ENCODE measurements at regions not wholly inside any gene's neighbourhood (a gene's known extent, or its start where the extent isn't known, plus 50 kb on each side); places are given as distances from the start of the nearest gene placed in this dataset.
"Not testable (repeated sequence)": the region's sequence is repeated elsewhere in the genome, so short reads cannot be mapped to it uniquely, and the experiment has no call there.

DNA sequence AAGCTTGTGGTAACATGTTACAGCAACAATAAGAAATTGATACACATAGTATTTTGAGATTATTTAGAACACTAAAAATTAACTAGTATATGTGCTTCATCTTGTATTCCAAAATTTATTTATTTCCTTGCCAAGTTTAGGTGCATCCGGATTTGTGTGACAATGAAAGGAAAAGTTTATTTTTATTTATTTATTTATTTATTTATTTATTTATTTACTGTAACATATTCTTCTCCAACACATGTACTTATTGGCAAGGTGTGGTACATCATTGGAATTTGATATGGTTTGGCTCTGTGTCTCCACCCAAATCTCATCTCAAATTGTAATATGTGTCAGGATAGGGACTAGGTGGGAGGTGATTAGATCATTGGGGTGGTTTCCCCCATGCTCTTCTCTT, 373.3 kb upstream of the EDIL3 start:
- no peak for DNase-seq (ENCODE audit: low read depth)
- TF ChIP-seq, protein P1, sequence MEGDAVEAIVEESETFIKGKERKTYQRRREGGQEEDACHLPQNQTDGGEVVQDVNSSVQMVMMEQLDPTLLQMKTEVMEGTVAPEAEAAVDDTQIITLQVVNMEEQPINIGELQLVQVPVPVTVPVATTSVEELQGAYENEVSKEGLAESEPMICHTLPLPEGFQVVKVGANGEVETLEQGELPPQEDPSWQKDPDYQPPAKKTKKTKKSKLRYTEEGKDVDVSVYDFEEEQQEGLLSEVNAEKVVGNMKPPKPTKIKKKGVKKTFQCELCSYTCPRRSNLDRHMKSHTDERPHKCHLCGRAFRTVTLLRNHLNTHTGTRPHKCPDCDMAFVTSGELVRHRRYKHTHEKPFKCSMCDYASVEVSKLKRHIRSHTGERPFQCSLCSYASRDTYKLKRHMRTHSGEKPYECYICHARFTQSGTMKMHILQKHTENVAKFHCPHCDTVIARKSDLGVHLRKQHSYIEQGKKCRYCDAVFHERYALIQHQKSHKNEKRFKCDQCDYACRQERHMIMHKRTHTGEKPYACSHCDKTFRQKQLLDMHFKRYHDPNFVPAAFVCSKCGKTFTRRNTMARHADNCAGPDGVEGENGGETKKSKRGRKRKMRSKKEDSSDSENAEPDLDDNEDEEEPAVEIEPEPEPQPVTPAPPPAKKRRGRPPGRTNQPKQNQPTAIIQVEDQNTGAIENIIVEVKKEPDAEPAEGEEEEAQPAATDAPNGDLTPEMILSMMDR (IDR thresholded peaks at IDR 0.05; ENCODE audit: insufficient read depth, low read length), result no peak
- no peak overlapping the region for H3K4me3 ChIP-seq (ENCODE audit: low read depth, low read length)

DNA sequence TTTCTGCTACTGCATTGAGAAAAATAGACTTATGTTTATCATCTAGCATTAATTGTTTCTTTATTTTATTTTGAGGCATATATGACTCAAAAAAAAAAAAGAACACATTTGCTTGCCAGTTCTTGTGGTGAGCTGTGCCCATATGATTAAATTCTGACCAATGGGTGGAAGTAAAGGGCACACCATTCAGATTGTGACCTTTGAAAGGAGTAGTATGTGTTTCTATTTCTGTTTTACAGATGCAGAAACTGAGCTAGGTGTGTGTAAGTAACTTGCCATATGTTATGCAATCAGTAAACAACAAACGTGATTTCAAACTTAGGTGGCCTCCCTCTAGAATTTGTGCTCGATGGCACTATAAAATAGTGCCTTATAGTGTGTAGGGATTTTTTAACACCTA, 368.1 kb upstream of the EDIL3 start:
- no peak for DNase-seq (ENCODE audit: low read depth)
- H3K4me3 ChIP-seq (ENCODE audit: low read depth, low read length), result no peak overlapping the region
- TF ChIP-seq, protein P1 (IDR thresholded peaks at IDR 0.05; ENCODE audit: insufficient read depth, low read length), result no peak

DNA sequence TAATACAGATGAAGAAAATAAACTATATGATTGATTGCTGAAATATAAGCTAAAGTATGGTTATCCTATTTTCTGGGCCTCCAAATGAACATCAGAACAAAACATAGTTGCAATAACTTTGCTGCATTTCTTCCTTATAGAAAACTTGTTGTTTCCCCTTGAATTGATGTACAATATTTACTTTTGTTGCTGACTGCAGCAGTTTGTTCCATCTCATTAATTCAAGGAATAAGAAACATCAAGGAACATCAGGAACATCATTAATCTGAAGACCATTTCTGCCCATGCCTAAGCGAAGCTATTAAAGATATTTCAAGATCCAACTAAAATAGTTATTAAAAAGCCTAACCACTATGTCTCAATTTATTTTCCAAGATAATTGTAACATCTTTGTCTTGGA, 363.6 kb upstream of the EDIL3 start:
- H3K4me3 ChIP-seq (ENCODE audit: low read depth, low read length), result no peak overlapping the region
- DNase-seq (ENCODE audit: low read depth), result no peak
- TF ChIP-seq, protein P1 (IDR thresholded peaks at IDR 0.05; ENCODE audit: insufficient read depth, low read length), result no peak

DNA sequence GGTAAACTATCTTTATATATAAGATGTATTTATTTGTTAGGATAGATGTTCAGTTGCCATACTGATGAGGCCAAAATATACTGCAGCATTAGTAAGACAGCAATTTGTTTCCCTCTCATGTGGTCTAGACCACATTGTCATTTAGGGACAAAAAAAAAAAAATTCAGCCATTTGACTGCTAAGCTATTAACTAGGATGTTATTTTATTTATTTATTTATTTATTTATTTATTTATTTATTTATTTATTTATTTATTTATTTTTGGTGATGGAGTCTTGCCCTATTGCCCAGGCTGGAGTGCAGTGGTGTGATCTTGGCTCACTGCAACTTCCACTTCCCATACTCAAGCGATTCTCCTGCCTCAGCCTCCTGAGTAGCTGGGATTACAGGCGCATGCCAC, 361.6 kb upstream of the EDIL3 start:
- H3K4me3 ChIP-seq (ENCODE audit: low read depth, low read length); DNase-seq (ENCODE audit: low read depth): not testable (repeated sequence)

DNA sequence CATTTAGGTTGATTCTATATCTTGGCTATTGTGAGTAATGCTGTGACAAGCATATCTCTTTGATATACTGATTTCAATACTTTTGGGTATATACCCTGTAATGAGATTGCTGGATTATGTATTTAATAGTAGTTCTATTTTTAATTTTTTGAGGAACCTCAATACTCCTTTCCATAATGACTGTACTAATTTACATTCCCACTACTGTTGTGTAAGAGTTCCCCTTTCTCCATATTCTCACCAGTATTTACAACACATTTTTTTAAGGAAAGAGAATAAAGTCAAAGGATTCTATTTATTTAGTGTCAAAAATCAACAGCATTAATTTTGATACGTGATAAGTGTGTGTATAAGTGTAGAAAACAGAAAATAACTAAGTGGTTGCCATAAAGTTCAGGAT, 356.4 kb upstream of the EDIL3 start:
- TF ChIP-seq, protein P1 (IDR thresholded peaks at IDR 0.05; ENCODE audit: insufficient read depth, low read length), result no peak
- DNase-seq (ENCODE audit: low read depth), result no peak
- H3K4me3 ChIP-seq (ENCODE audit: low read depth, low read length), result no peak overlapping the region

DNA sequence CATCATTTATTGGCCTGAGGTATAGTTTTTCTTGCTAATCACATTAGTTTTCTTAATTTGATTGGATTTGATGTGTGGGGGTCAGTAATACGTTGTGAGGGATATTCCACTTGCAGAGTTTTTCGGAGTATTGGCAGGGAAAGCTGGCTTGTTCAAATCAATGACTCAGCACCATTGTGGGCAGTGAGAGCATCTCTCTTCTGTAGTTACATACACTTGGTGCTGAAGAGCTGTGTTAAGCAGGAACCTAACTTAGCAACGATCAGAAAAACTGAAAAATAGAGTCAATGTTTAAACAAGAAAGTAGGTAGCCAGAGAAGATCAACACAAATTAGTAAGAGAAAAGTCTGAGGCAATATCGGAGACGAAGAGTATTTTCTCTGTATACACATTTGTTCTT, 344.6 kb upstream of the EDIL3 start:
- H3K4me3 ChIP-seq (ENCODE audit: low read depth, low read length), result no peak overlapping the region
- TF ChIP-seq, protein P1 (IDR thresholded peaks at IDR 0.05; ENCODE audit: insufficient read depth, low read length), result no peak
- peak; percentile 59 for DNase-seq (ENCODE audit: low read depth)

DNA sequence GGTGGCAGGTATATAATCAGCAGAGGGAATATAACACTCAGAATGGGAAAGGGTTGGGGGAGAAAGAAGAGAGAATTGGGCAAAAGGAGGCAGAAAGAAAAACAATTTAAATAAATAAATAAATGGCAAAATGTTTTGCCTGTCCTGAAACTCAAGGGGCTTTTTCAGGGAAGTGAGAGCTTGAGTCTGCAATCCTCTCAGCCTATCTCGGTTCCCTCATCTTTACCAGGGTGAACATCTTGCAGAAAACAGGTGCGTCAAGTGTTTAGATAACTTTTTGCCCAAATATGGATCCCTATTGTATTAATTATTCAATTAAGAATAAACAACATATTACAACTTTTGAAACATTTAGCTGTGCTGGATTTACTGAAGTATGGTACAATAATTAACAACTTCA, 343.0 kb upstream of the EDIL3 start:
- TF ChIP-seq, protein P1 (IDR thresholded peaks at IDR 0.05; ENCODE audit: insufficient read depth, low read length), result no peak
- DNase-seq (ENCODE audit: low read depth), result no peak
- H3K4me3 ChIP-seq (ENCODE audit: low read depth, low read length), result no peak overlapping the region
